GM21786 (cell line): ENCODE measurements at regions not wholly inside any gene's neighbourhood (a gene's known extent, or its start where the extent isn't known, plus 50 kb on each side); places are given as distances from the start of the nearest gene placed in this dataset.
"Not testable (repeated sequence)": the region's sequence is repeated elsewhere in the genome, so short reads cannot be mapped to it uniquely, and the experiment has no call there.

Source experiments
- ATAC-seq: cut with Tn5 transposase; IDR thresholded peaks from one replicate; pipeline ENCODE4 v1.9.1; 2021; ENCODE audit not compliant: unreplicated experiment

DNA sequence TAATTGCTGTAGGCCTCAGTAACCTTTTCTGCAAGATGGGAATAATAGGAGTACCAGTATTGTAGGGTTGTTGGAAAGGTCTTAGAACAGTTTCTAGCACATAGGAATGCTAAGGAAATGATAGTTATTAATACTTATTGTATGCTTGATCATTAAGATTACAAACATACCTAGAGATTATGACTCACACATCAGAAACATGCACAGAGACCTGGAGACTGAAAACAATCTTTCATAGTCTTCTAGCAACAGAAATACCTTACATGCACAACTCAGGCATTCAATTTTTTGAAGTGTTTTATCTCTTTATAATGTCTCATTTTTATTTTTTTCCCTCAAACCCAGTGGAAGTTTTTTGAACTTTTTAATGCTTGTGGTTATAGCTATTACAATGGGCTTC is 104.4 kb upstream of the ZBTB20 start:
- ATAC-seq: no peak

GRCh38 chr3:115252679-115253078 is 105.6 kb upstream of the ZBTB20 start:
- no peak for ATAC-seq

DNA sequence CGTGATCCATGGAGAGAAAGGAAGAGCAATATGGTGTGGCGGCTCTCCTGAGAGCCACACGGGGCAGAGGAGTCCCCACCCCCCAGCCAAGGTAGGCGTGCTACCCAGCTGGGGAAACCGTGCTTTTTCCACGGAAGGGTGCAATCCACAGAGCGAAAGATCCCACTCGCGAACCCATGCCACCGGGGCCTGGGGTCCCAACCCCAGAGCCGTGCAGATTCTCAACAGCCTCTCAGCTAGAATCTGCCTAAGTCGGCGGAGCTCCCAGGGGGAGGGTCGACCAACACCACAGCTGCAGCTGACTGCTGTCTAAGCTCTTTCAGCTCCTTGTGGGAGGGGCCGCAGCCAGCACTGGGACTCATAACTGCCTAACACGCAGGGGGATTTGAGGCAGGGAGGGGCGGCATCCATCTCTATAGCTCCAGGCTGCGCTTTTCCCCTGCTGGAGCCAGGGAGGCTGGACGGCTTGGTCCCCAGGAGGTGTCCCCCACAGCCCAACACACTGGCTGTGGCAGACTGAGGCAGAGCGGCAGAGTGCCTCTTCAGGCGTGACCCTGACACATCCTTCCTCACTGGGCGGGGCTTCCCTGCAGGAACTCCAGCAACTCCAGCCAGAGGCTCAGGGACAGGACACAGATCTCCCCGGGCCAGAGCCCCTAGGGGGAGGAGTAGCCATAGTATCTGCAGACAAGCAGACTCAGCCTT is 107.6 kb upstream of the ZBTB20 start:
- no peak for ATAC-seq

DNA sequence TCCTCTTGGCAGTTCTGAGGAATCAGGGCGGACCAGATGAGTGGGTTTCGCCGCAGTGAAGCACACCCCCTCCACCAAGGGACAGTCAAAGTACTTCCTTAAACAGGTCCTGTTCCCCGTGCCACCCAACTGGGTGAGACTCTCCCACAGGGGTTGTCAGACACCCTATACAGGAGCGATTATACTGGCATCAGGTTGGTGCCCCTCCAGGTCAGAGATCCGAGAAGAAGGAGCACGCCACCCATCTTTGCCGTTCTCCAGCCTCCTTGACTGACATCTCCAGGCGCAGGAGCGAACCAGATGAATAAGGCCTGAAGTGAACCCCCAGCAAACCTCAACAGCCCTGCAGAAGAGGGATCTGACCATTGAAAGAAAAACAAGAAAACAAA is 108.1 kb upstream of the ZBTB20 start:
- no peak for ATAC-seq

DNA sequence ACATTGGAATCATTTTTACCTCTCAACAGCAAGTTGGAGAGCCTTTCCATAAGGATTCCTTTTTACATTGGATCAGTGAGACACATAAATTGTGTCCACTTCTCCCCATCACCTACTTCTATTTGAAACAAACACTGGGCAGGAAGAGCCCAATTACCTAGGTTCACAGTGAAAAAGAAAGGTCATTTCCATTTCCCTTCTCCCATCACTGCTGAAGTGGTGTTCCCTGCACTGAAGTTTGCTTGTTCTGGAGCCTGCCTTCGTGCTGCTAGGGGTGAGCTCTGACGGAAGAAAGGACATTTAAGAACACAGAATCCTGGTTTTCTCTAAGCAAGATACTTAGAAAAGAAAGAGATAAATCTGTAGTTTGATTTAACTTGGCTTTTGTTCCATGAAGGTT is 123.8 kb upstream of the ZBTB20 start:
- no peak for ATAC-seq

DNA sequence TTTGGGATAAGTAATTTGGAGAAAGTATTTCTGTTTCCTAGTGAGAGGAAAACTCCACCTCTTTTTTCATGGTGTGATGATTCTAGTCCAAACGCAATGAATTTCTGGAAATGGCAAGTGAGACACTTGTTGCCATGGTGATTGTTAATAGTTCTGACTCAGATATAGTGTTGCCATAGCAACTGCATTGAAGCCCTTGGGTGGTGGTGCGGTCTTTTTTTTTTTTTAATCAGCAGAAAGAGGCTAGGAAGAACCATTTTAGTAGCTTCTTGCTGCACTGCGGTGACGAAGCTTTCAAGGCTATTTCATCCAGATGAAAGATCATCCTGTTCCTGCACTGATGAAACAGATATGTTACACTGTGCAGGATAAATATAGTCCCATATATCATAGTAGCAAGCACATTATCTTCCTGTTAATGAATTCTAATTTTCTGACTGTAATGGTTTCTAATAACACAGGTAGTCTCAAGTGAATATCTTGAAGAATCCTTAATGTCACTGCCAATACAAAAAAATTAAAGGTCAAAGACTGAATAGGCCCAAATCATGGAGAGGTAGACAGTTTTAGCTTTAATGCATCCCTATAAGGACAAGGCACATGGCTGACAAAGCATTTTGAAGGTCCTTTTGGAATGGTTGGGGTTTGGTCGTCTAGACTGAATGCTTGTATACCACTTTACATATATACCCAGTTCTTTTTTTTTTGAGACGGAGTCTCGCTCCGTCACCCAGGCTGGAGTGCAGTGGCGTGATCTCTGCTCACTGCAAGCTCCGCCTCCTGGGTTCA is 125.1 kb upstream of the ZBTB20 start:
- ATAC-seq: no peak

DNA sequence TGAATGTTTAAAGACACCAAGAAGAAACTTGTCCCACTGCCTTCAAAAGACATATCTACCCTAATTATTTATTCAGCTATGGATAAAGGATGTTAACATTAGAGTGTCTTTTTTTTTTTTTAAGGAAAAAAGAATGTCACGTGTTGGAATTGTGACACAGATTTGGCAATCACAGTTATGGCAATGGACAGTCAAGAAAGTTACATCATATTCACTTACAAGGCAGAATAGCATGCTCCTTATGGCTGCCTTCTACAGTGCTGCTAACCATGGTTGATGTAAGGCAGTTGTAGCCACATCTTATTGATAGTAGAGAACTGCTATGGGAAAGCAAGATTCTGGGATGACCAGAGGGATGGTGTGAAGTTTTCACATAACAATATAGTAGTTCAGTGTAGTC is 128.8 kb upstream of the ZBTB20 start:
- no peak for ATAC-seq

GRCh38 chr3:115279939-115280338 is 132.9 kb upstream of the ZBTB20 start:
- no peak for ATAC-seq

DNA sequence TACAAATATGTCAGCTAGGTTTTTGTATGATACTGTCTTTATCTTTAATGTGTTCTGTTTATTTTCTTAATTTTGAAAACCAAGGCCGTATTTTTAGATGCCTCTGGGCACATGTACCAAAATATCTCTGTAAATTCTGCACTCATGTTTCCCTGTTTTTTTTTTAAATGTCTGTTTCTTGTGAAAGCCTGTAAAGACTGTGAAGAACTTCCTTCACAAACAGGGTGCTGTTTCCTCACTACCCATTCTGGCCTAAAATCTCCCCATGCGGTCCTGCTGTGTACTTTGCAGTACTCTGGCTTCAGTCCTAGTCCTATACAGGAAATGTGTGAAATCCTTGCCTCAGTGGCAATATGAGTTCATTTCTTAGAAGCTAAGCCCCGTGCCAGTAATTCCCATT is 133.4 kb upstream of the ZBTB20 start:
- no peak for ATAC-seq

- ATAC-seq: no peak
Observed at GRCh38 chr3:115281697-115282675, 134.9 kb upstream of the ZBTB20 start.

- ATAC-seq: no peak
Observed at GRCh38 chr3:115284980-115285379, 137.9 kb upstream of the ZBTB20 start.

GRCh38 chr3:115286529-115287197 is 139.6 kb upstream of the ZBTB20 start:
- no peak for ATAC-seq

GRCh38 chr3:115287198-115287597 is 140.1 kb upstream of the ZBTB20 start:
- no peak for ATAC-seq

DNA sequence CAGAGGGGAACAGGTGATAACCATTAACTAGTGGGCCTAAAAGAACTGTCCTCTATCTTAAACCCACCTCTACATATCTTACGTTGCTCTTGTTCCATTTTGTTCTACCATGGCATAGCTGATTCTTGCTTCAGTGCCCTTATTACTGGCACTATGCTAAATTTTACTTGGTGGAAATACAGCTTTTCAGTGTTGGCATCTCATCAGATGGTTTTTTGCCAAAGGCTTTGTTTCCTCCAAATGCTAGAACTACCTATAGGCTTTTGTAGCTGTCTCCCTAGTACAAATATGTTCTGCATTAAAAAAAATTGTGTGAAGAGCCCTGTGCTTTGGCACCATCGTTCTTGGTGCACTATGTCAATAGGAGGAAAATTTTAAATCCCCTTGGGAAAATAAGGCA is 145.0 kb upstream of the ZBTB20 start:
- no peak for ATAC-seq

DNA sequence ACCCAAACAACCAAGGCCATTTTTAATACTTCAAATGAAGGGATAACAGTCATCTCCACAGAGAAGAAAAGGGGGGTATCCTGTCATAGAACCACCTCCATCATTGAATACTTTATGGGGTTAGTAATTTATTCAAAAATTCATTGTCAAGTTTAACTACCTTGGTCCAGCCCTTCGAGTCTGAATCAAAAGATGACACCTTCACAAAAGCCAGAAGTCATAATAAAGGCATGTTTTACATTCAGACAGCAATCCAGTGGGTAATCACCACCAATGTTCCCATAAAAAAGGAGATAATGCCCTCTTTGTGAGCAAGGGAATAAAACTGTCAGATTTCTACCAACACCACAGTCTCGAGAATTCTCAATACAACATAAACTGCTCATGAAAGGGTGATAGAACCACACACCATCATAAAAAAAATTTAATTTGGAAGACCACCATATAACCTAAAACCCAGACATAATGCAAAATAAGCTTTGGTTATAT is 145.6 kb upstream of the ZBTB20 start:
- no peak for ATAC-seq

- no peak for ATAC-seq
Observed at GRCh38 chr3:115293321-115293720, 146.2 kb upstream of the ZBTB20 start.

DNA sequence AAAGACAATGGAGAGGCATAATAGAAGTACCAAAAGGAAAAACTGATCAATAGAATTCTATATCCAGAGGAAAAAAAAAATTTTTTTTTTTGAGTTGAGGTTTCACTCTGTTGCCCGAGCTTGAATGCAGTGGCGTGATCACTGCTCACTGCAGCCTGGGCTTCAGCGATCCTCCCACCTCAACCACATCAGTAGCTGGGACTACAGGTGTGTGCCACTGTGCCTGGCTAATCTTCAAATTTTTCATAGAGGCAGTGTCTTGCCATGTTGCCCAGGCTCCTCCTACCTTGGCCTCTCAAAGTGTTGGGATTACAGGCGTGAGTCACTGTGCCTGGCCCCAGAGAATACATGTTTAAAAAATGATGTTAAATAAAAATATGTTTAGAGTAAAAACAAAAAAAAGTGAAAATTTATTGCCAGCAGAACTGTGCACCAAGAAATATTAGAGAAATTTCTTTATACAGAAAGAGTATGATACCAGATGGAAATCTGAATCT is 154.3 kb upstream of the ZBTB20 start:
- no peak for ATAC-seq

DNA sequence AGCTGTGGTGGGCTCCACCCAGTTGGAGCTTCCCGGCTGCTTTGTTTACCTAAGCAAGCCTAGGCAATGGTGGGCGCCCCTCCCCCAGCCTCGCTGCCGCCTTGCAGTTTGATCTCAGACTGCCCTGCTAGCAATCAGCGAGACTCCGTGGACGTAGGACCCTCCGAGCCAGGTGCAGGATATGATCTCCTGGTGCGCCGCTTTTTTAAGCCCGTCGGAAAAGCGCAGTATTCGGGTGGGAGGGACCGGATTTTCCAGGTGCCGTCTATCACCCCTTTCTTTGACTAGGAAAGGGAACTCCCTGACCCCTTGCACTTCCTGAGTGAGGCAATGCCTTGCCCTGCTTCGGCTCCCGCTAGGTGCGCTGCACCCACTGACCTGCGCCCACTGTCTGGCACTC is 170.9 kb upstream of the ZBTB20 start:
- not testable (repeated sequence) for ATAC-seq

DNA sequence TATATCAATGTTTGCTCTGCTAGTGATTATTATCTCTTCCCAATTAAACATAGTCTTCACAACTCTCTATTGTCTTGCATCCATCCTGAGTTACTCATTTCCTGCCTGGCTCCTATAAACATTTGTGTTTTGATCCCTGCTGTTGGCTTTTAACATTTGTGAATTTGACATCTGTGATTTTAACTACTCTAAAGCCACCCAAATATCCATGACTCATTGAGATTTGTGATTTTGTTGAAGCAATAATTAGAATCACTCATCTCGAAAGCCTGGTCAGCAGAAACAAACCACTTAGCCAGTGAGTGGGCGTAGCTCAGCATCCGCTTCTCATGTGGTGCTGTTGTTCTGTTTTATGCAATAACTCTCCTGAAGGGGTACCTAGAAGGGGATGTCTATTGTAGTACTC is 174.3 kb upstream of the ZBTB20 start:
- no peak for ATAC-seq

GRCh38 chr3:115322901-115323300 is 175.8 kb upstream of the ZBTB20 start:
- no peak for ATAC-seq

GRCh38 chr3:115323380-115323779 is 176.3 kb upstream of the ZBTB20 start:
- no peak for ATAC-seq
